Vagina (tissue), 2 donors: ENCODE measurements at regions not wholly inside any gene's neighbourhood (a gene's known extent, or its start where the extent isn't known, plus 50 kb on each side); places are given as distances from the start of the nearest gene placed in this dataset.
"Not testable (repeated sequence)": the region's sequence is repeated elsewhere in the genome, so short reads cannot be mapped to it uniquely, and the experiment has no call there.

Experiments used
- DNase-seq, 2 donors: peaks; one replicate each; pipeline ENCODE4 v3.0.0-alpha.2; 2017; ENCODE audit errors: extremely low spot score in 2 of 2
- H3K27ac ChIP-seq: fragments of 200-600 bp; sonication (generic); one replicate; pipeline ENCODE4 v1.5.1; 2019
- H3K27me3 ChIP-seq: fragments of 200-600 bp; sonication (generic); one replicate; pipeline ENCODE4 v1.5.1; 2019
- H3K36me3 ChIP-seq, 2 donors: fragments of 200-600 bp; sonication (generic); one replicate each; pipeline ENCODE4 v1.5.1; 2017 to 2019
- H3K4me1 ChIP-seq: fragments of 200-600 bp; sonication (generic); one replicate; pipeline ENCODE4 v1.5.1; 2019
- H3K4me3 ChIP-seq, 2 donors: fragments of 200-600 bp; sonication (generic); 1 replicate in 1 of 2; 2 replicates in 1 of 2; pipeline ENCODE4 v1.5.1; 2016 to 2019
- H3K9me3 ChIP-seq: fragments of 200-600 bp; sonication (generic); one replicate; pipeline ENCODE4 v1.5.1; 2019
- POLR2A ChIP-seq, 2 donors: fragments of 450-650 bp; IDR thresholded peaks; one replicate each; pipeline ENCODE4 v1.6.1; 2017; ENCODE audit warnings: antibody characterized with exemption in 2 of 2, mild to moderate bottlenecking in 2 of 2, moderate library complexity in 2 of 2
- POLR2AphosphoS5 ChIP-seq, 2 donors: sonication (generic); formaldehyde crosslinking; IDR thresholded peaks; one replicate each; pipeline ENCODE4 v1.9.0; 2017; ENCODE audit warnings: antibody characterized with exemption in 2 of 2, mild to moderate bottlenecking in 2 of 2, low read depth in 1 of 2; ENCODE audit not compliant: insufficient read depth in 1 of 2
- intact Hi-C: fragments of 100-400 bp; cut with DNase I; formaldehyde crosslinking; loops from one replicate; pipeline ENCODE4 v1.15.1; 2023
- TF ChIP-seq, protein P1 (sequence below), 3 experiments: fragments of 450-650 bp in 2 of 3; fragments of 200-600 bp in 1 of 3; sonication (generic) in 1 of 3; IDR thresholded peaks; one replicate each; pipeline ENCODE4 v1.5.1; 2017 to 2019; ENCODE audit warnings: antibody characterized with exemption in 3 of 3, mild to moderate bottlenecking in 2 of 3, moderate library complexity in 2 of 3

DNA sequence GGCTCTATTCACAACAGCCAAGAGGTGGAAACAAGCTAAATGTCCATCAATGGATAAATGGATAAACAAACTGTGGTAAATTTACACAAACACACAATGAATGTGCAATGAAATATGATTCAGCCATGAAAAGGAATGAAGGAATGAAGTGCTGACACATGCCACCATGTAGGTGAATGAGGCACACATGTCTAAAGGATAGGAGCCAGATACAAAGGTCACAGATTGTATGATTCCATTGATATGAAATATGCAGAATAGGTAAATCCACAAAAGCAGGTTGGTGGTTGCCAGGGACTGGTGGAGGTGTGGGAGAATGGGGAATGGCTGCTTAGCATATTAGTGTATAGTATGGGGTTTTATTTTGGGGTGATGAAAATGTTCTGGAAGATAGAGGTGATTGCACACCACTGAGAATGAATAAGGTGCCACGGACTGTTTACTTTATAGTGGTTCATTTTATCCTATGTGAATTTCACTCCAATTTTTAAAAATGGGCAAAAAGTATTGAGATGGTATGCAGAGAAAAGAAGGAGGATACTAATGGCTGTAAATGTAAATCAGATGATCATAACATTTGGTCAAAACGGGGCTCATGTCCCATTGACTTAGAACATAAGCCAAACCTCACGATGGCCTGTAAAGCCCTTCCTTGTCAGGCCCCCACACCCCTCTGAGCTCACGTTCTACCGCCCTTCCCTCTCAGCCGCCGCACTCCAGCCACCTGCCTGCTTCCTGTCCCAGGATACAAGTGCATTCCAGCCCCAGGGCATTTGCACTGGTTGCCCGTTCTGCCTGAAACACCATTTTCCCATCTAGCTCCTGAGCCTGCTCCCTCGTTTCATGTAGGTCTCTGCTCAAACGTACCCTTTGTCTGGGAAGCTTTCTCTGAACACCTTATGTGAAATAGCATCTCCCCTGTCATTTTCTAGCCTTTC, 165.5 kb downstream of the DDX1 start:
- DNase-seq: no peak
- H3K4me3 ChIP-seq: no peak overlapping the region
- H3K4me1 ChIP-seq: no peaks in the 10 kb centered on the region
- no peaks in the 10 kb centered on the region for H3K9me3 ChIP-seq
- TF ChIP-seq POLR2AphosphoS5 (IDR thresholded peaks at IDR 0.05; ENCODE audit: insufficient read depth in 1 of 2, low read depth in 1 of 2) (no peak), POLR2A (IDR thresholded peaks at IDR 0.05) (no peak)
- TF ChIP-seq, protein P1, sequence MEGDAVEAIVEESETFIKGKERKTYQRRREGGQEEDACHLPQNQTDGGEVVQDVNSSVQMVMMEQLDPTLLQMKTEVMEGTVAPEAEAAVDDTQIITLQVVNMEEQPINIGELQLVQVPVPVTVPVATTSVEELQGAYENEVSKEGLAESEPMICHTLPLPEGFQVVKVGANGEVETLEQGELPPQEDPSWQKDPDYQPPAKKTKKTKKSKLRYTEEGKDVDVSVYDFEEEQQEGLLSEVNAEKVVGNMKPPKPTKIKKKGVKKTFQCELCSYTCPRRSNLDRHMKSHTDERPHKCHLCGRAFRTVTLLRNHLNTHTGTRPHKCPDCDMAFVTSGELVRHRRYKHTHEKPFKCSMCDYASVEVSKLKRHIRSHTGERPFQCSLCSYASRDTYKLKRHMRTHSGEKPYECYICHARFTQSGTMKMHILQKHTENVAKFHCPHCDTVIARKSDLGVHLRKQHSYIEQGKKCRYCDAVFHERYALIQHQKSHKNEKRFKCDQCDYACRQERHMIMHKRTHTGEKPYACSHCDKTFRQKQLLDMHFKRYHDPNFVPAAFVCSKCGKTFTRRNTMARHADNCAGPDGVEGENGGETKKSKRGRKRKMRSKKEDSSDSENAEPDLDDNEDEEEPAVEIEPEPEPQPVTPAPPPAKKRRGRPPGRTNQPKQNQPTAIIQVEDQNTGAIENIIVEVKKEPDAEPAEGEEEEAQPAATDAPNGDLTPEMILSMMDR (IDR thresholded peaks at IDR 0.05): no peak
- no peaks in the 10 kb centered on the region for H3K27me3 ChIP-seq
- intact Hi-C loops: no loop called here
- no peak overlapping the region for H3K27ac ChIP-seq
- no peaks in the 10 kb centered on the region for H3K36me3 ChIP-seq

DNA sequence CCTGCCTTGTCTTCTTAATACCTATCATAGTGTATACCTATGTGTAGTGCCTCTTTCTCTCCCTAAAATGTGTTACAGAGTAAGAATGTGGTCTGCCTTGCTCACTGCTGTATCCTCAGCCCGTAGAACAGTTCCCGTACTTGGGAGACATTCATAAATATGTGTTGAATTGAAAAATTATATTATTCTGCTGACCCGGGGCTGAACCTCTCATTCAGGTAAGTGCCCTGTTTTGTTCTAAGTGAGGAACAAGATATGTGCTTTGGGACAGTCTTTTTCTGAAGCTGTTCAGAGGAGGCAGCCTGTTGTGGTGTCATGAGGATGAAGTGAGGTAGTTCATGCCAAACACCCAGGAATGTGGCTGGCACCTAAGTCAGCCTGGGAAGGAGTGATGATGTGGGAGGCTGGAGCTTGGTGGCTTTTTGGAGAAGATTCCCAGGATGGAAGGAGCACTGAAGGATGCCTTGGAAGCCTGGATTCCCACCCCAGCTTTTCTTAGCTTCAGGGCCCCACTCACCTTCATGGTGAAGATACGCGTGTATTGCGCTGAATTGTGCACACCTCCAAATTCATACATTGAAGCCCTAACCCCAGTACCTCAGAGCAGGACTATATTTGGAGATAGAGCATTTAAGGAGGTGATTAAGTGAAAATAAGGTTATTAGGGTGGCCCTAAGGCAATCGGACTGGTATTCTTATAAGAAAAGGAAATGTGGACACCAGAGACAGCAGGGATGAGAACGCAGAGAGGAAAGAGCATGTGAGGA, 166.3 kb downstream of the DDX1 start:
- no peak for DNase-seq

DNA sequence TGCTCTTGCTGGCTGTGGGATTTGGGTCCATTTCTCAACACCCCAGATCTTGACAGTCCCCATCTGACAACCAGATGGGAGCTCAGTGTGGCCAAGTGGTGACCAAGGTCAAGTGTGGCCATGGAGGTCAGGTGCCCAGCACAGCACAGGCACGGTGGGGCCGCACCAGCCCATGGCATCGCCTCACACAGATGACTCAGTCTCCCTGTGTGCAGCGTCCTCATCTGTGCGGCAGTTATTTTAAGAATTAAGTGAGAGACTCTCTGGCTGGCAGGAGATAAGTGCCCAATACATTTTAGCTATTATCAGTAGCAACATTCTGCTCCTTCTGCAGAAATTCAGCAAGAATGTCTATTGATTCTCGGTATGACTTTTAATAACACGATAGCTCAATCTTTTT, 167.2 kb downstream of the DDX1 start:
- Histone ChIP-seq H3K36me3 (no peaks in the 10 kb centered on the region), H3K27ac (no peak overlapping the region), H3K9me3 (no peaks in the 10 kb centered on the region), H3K27me3 (no peaks in the 10 kb centered on the region), H3K4me3 (no peak overlapping the region), H3K4me1 (no peaks in the 10 kb centered on the region)
- DNase-seq: no peak
- intact Hi-C loops: no loop called here
- TF ChIP-seq POLR2A (IDR thresholded peaks at IDR 0.05) (no peak), POLR2AphosphoS5 (IDR thresholded peaks at IDR 0.05; ENCODE audit: insufficient read depth in 1 of 2, low read depth in 1 of 2) (no peak)
- TF ChIP-seq, protein P1 (IDR thresholded peaks at IDR 0.05): no peak

More for the DNA sequence above, 166.3 kb downstream of the DDX1 start:
- intact Hi-C loops: no loop called here
- Histone ChIP-seq H3K27me3 (no peaks in the 10 kb centered on the region), H3K4me1 (no peaks in the 10 kb centered on the region), H3K36me3 (no peaks in the 10 kb centered on the region), H3K4me3 (no peak overlapping the region), H3K27ac (no peak overlapping the region), H3K9me3 (no peaks in the 10 kb centered on the region)
- TF ChIP-seq, protein P1 (IDR thresholded peaks at IDR 0.05): no peak
- TF ChIP-seq POLR2A (IDR thresholded peaks at IDR 0.05) (no peak), POLR2AphosphoS5 (IDR thresholded peaks at IDR 0.05; ENCODE audit: insufficient read depth in 1 of 2, low read depth in 1 of 2) (no peak)

DNA sequence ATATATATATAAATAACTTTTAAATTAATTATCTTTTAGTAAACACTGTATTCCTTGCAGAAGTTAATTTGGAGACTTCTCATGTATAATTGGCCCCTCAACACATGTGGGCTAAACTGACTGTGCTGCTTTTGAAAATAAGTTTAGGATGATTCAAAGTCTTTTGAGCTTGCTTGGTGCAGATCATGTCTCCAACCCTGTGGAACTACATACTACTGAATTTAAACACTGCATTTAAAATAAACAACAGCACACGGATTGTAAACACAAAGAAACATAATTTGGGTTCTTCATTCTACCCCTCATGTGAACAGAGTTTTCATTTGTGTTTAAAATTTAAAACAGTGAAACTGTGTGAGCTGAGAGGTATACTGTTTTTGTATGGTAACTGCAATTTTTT, 167.7 kb downstream of the DDX1 start:
- H3K9me3 ChIP-seq: no peaks in the 10 kb centered on the region
- TF ChIP-seq, protein P1 (IDR thresholded peaks at IDR 0.05): no peak
- TF ChIP-seq POLR2A (IDR thresholded peaks at IDR 0.05) (no peak), POLR2AphosphoS5 (IDR thresholded peaks at IDR 0.05; ENCODE audit: insufficient read depth in 1 of 2, low read depth in 1 of 2) (no peak)
- H3K4me1 ChIP-seq: no peaks in the 10 kb centered on the region
- H3K27ac ChIP-seq: no peak overlapping the region
- no peaks in the 10 kb centered on the region for H3K36me3 ChIP-seq
- DNase-seq: no peak
- H3K27me3 ChIP-seq: no peaks in the 10 kb centered on the region
- intact Hi-C loops: no loop called here
- no peak overlapping the region for H3K4me3 ChIP-seq

DNA sequence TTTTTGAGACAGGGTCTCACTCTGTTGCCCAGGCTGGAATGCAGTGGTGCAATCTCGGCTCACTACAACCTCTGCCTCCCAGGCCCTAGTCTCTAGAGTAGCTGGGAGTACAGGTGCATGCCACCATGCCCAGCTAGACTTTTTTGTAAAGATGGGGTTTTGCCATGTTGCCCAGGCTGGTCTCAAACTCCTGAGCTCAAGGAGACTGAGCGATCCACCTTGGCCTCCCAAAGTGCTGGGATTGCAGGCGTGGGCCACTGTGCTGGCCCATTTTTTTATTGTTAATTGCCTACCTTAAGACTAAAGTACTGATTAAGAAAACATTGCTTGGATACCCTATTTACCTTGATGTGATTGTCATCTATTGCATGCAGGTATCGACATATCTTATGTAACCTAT, 168.1 kb downstream of the DDX1 start:
- H3K27ac ChIP-seq, intact Hi-C loops, H3K4me1 ChIP-seq, H3K4me3 ChIP-seq, DNase-seq, H3K27me3 ChIP-seq, H3K9me3 ChIP-seq, H3K36me3 ChIP-seq: not testable (repeated sequence)
